CD14-positive monocyte (primary cell): ENCODE measurements at regions not wholly inside any gene's neighbourhood (a gene's known extent, or its start where the extent isn't known, plus 50 kb on each side); places are given as distances from the start of the nearest gene placed in this dataset.
"Not testable (repeated sequence)": the region's sequence is repeated elsewhere in the genome, so short reads cannot be mapped to it uniquely, and the experiment has no call there.

Experiments used
- DNase-seq, 3 donors: peaks; one replicate each; pipeline ENCODE4 v3.0.0-alpha.2; 2011 to 2022
- H2AFZ ChIP-seq: 2 replicates; pipeline ENCODE4 v1.6.0; 2012; ENCODE audit warnings: mild to moderate bottlenecking, low read depth, low read length, inconsistent platforms; ENCODE audit not compliant: insufficient read depth, poor library complexity, severe bottlenecking
- H3K27ac ChIP-seq, 2 donors: 1 replicate in 1 of 2; 2 replicates in 1 of 2; pipeline ENCODE4 v1.5.1; 2012 to 2013; ENCODE audit warnings: low read length in 2 of 2, control low read depth in 1 of 2, inconsistent platforms in 1 of 2, low read depth in 1 of 2, mild to moderate bottlenecking in 1 of 2
- H3K27me3 ChIP-seq, 2 donors: one replicate each; pipeline versions ENCODE4 v1.6.0 to v1.6.1; 2011 to 2013; ENCODE audit warnings: low read length in 2 of 2; ENCODE audit not compliant: control insufficient read depth in 2 of 2, insufficient read depth in 2 of 2
- H3K36me3 ChIP-seq, 2 donors: replicated peaks in 1 of 2; 1 replicate in 1 of 2; 2 replicates in 1 of 2; pipeline versions ENCODE4 v1.5.1 to v1.6.1; 2012 to 2013; ENCODE audit warnings: low read length in 2 of 2, control low read depth in 1 of 2, inconsistent platforms in 1 of 2, mild to moderate bottlenecking in 1 of 2; ENCODE audit not compliant: insufficient read depth in 2 of 2, control insufficient read depth in 1 of 2
- H3K4me1 ChIP-seq, 2 donors: 1 replicate in 1 of 2; 2 replicates in 1 of 2; pipeline versions ENCODE4 v1.5.1 to v1.6.1; 2012 to 2013; ENCODE audit warnings: low read length in 2 of 2, control low read depth in 1 of 2, inconsistent platforms in 1 of 2, mild to moderate bottlenecking in 1 of 2, moderate library complexity in 1 of 2; ENCODE audit not compliant: insufficient read depth in 2 of 2, control insufficient read depth in 1 of 2
- H3K4me2 ChIP-seq: replicated peaks from 2 replicates; pipeline ENCODE3; 2012; ENCODE audit warnings: low read length, moderate library complexity, mild to moderate bottlenecking; ENCODE audit not compliant: poor library complexity, severe bottlenecking; ENCODE audit errors: extremely low read depth
- H3K4me3 ChIP-seq, 3 experiments: fragments of 200-600 bp in 1 of 3; sonication (generic) in 1 of 3; replicated peaks in 1 of 3; 1 replicate in 2 of 3; 2 replicates in 1 of 3; pipeline ENCODE4 v1.5.1; 2011 to 2013; ENCODE audit warnings: low read length in 3 of 3, mild to moderate bottlenecking in 3 of 3, control low read depth in 2 of 3, low read depth in 2 of 3, inconsistent platforms in 1 of 3, moderate library complexity in 1 of 3
- H3K79me2 ChIP-seq: 2 replicates; pipeline ENCODE4 v1.6.0; 2012; ENCODE audit warnings: mild to moderate bottlenecking, control low read depth, inconsistent platforms, low read length, moderate library complexity; ENCODE audit not compliant: insufficient read depth
- H3K9ac ChIP-seq: 2 replicates; pipeline ENCODE4 v1.6.0; 2017; ENCODE audit warnings: low read length, mild to moderate bottlenecking; ENCODE audit not compliant: insufficient read depth, poor library complexity, severe bottlenecking
- H3K9me3 ChIP-seq, 2 donors: replicated peaks in 1 of 2; 1 replicate in 1 of 2; 2 replicates in 1 of 2; pipeline versions ENCODE4 v1.5.1 to v1.6.1; 2012 to 2013; ENCODE audit warnings: low read length in 2 of 2, control low read depth in 1 of 2; ENCODE audit not compliant: control insufficient read depth in 1 of 2, insufficient read depth in 1 of 2
- H4K20me1 ChIP-seq: 2 replicates; pipeline ENCODE4 v1.6.0; 2012; ENCODE audit warnings: mild to moderate bottlenecking, low read length, control low read depth, moderate library complexity; ENCODE audit not compliant: insufficient read depth
- H3K27ac Mint-ChIP-seq, 7 donors: one replicate each; pipeline ENCODE4 v1.8.0; 2020; ENCODE audit warnings: mild to moderate bottlenecking in 7 of 7, mixed read lengths in 7 of 7, moderate library complexity in 6 of 7, inconsistent platforms in 2 of 7
- H3K27me3 Mint-ChIP-seq, 3 donors: one replicate each; pipeline ENCODE4 v1.8.0; 2021 to 2022; ENCODE audit warnings: low read depth in 3 of 3, mild to moderate bottlenecking in 3 of 3, mixed read lengths in 3 of 3, moderate library complexity in 3 of 3, inconsistent platforms in 1 of 3
- H3K36me3 Mint-ChIP-seq, 2 donors: one replicate each; pipeline ENCODE4 v1.8.0; 2020; ENCODE audit warnings: mixed read lengths in 2 of 2, inconsistent platforms in 1 of 2, mild to moderate bottlenecking in 1 of 2
- H3K4me1 Mint-ChIP-seq: one replicate; pipeline ENCODE4 v1.8.0; 2020; ENCODE audit warnings: mild to moderate bottlenecking, mixed read lengths
- H3K4me3 Mint-ChIP-seq, 2 donors: one replicate each; pipeline ENCODE4 v1.8.0; 2020; ENCODE audit warnings: mild to moderate bottlenecking in 2 of 2, mixed read lengths in 2 of 2, moderate library complexity in 1 of 2
- H3K9me3 Mint-ChIP-seq, 7 donors: one replicate each; pipeline ENCODE4 v1.8.0; 2020 to 2022; ENCODE audit warnings: mixed read lengths in 7 of 7, mild to moderate bottlenecking in 6 of 7, moderate library complexity in 6 of 7, inconsistent platforms in 2 of 7
- WGBS: methylation state at CpG from one replicate; pipeline ENCODE4 v1.1.5; 2013; ENCODE audit warnings: missing lambda C conversion rate; ENCODE audit not compliant: insufficient coverage; 5-methylcytosine and 5-hydroxymethylcytosine counted together
- intact Hi-C, 2 donors: fragments of 100-400 bp; cut with micrococcal nuclease; formaldehyde crosslinking; loops; one replicate each; pipeline versions ENCODE4 v1.15.0 to v1.15.1; 2023
- TF ChIP-seq, protein P1 (sequence below): fragments of 200-600 bp; IDR thresholded peaks from one replicate; pipeline ENCODE4 v1.8.0; 2022; ENCODE audit warnings: antibody characterized with exemption, mild to moderate bottlenecking

DNA sequence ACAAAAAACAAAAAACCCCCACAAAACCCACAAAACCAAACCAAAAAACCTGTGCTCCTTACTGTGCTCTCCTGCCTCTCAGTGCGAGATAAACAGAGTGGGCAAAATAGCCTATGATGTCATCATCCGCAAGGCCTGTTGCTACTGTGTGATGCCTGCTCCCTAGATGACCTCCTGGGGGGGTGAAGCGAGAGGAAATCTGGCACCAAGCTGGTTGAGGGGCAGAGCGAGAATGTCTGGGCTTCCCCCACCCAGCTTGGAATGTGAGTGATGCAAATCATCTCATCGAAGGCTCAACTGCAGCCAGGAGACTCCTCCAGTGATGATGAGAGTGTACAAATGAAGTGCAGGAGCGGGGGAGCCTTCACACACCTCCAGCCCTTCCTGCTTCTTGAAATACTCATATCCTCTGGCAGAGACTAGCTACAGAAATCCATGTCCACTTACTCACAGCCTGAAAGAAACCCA is 57.7 kb upstream of the MAP4K3 start:
- H2AFZ ChIP-seq: no peak overlapping the region
- H3K36me3 ChIP-seq: no peaks in the 10 kb centered on the region
- TF ChIP-seq, protein P1, sequence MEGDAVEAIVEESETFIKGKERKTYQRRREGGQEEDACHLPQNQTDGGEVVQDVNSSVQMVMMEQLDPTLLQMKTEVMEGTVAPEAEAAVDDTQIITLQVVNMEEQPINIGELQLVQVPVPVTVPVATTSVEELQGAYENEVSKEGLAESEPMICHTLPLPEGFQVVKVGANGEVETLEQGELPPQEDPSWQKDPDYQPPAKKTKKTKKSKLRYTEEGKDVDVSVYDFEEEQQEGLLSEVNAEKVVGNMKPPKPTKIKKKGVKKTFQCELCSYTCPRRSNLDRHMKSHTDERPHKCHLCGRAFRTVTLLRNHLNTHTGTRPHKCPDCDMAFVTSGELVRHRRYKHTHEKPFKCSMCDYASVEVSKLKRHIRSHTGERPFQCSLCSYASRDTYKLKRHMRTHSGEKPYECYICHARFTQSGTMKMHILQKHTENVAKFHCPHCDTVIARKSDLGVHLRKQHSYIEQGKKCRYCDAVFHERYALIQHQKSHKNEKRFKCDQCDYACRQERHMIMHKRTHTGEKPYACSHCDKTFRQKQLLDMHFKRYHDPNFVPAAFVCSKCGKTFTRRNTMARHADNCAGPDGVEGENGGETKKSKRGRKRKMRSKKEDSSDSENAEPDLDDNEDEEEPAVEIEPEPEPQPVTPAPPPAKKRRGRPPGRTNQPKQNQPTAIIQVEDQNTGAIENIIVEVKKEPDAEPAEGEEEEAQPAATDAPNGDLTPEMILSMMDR: no peak
- intact Hi-C loops: loop anchor here in 1 of 2 donors (10.0 kb wide), 1 partner anchor 370 kb away; the partner anchor contains the start of gene SOS1
- no peaks in the 10 kb centered on the region for H3K27me3 ChIP-seq
- Mint-ChIP-seq H3K36me3 (peaks cover 0 to 2% of the 10 kb centered on the region in 2 donors), H3K4me3 (peak overlapping the region in 1 of 2 donors; percentile 35), H3K27ac (peak overlapping the region in 1 of 7 donors; percentile 55), H3K4me1 (peaks cover 32% of the 10 kb centered on the region), H3K9me3 (peaks cover 0 to 2% (median 0%) of the 10 kb centered on the region in 7 donors), H3K27me3 (peaks cover 4 to 6% (median 5%) of the 10 kb centered on the region in 3 donors)
- peaks cover 11 to 30% of the 10 kb centered on the region in 2 donors for H3K4me1 ChIP-seq
- H3K4me2 ChIP-seq: no peak overlapping the region
- WGBS: 93% methylated on average over 3 of the region's 6 CpGs
- H3K9me3 ChIP-seq: no peaks in the 10 kb centered on the region
- no peak overlapping the region for H3K9ac ChIP-seq
- no peak overlapping the region for H3K4me3 ChIP-seq
- H3K27ac ChIP-seq: no peak overlapping the region
- DNase-seq: no peak
- no peaks in the 10 kb centered on the region for H3K79me2 ChIP-seq
- H4K20me1 ChIP-seq: no peaks in the 10 kb centered on the region

DNA sequence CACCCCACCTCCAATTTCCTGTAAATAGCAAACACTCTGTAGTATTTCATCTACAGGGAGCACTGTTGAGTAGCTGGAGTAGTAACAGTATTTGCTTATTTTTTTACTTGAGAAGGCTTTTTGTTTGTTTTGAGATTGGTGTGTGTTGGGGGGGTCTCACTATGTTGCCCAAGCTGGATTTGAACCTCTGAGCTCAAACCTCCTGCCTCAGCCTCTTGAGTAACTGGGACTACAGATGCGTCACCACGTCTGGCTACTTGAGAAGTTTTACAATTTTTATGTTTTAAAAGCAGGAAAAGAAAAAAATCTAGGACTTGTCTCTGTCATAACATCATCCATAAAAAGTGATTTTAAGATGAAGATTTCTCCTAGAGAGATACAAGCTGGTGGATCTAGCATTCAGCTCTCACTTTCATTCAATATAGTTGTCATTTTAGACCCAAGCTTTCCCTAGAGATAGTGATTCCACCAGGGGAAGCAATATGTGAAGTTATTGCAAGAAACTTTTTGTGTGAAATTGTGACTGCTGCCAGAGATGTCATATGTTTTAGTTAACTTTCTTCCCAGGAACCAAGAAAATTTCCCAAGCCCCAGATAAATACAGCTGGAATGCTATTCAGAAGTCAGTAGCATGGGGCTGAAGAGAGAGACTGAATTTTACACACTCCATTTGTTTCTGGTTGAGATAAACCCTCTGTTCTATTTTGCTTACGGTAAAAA is 60.2 kb upstream of the MAP4K3 start:
- Mint-ChIP-seq H3K27me3 (peaks cover 4 to 7% (median 6%) of the 10 kb centered on the region in 3 donors), H3K9me3 (peaks cover 0 to 2% (median 0%) of the 10 kb centered on the region in 7 donors), H3K36me3 (no peaks in the 10 kb centered on the region), H3K4me1 (peaks cover 20% of the 10 kb centered on the region), H3K27ac (peak overlapping the region in 1 of 7 donors; percentile 5), H3K4me3 (no peak overlapping the region)
- H3K9ac ChIP-seq: no peak overlapping the region
- H3K4me3 ChIP-seq: no peak overlapping the region
- TF ChIP-seq, protein P1: no peak
- H3K27me3 ChIP-seq: no peaks in the 10 kb centered on the region
- no peaks in the 10 kb centered on the region for H3K79me2 ChIP-seq
- H3K36me3 ChIP-seq: no peaks in the 10 kb centered on the region
- no peak overlapping the region for H2AFZ ChIP-seq
- no peaks in the 10 kb centered on the region for H4K20me1 ChIP-seq
- intact Hi-C loops: loop anchor here in 1 of 2 donors (10.0 kb wide), 1 partner anchor 372 kb away; the partner anchor contains the start of gene SOS1
- WGBS: 86% methylated on average over 1 of the region's 3 CpGs
- no peak overlapping the region for H3K27ac ChIP-seq
- H3K4me2 ChIP-seq: no peak overlapping the region
- no peaks in the 10 kb centered on the region for H3K9me3 ChIP-seq
- DNase-seq: no peak
- H3K4me1 ChIP-seq: peaks cover 0 to 16% of the 10 kb centered on the region in 2 donors

DNA sequence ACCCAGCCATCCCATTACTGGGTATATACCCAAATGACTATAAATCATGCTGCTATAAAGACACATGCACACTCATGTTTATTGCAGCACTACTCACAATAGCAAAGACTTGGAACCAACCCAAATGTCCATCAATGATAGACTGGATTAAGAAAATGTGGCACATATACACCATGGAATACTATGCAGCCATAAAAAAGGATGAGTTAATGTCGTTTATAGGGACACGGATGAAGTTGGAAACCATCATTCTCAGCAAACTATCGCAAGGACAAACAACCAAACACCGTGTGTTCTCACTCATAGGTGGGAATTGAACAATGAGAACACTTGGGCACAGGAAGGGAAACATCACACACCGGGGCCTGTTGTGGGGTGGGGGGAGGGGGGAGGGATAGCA is 61.1 kb upstream of the MAP4K3 start:
- H3K27ac Mint-ChIP-seq, H3K27me3 ChIP-seq, H4K20me1 ChIP-seq, H3K79me2 ChIP-seq, H3K36me3 Mint-ChIP-seq, H3K4me1 ChIP-seq, H3K4me3 Mint-ChIP-seq, H3K36me3 ChIP-seq, H3K9me3 ChIP-seq, H3K9me3 Mint-ChIP-seq, DNase-seq, H3K27me3 Mint-ChIP-seq, H3K27ac ChIP-seq, H3K9ac ChIP-seq, H3K4me2 ChIP-seq, H3K4me3 ChIP-seq, H2AFZ ChIP-seq: not testable (repeated sequence)
- no CpG with 5 or more reads among the region's 5 CpGs for WGBS
- H3K4me1 Mint-ChIP-seq: peaks cover 12% of the 10 kb centered on the region
- intact Hi-C loops: loop anchor here in 1 of 2 donors (10.0 kb wide), 1 partner anchor 373 kb away; the partner anchor contains the start of gene SOS1
